LNCaP clone FGC (cell line): ENCODE measurements at regions not wholly inside any gene's neighbourhood (a gene's known extent, or its start where the extent isn't known, plus 50 kb on each side); places are given as distances from the start of the nearest gene placed in this dataset.

Source experiments
- DNase-seq: peaks from one replicate; pipeline ENCODE4 v3.0.0-alpha.2; 2011; ENCODE audit warnings: low read depth
- H3K4me3 ChIP-seq: 2 replicates; pipeline ENCODE4 v1.5.1; 2011; ENCODE audit warnings: mild to moderate bottlenecking, low read depth, low read length, control low read depth
- TF ChIP-seq, protein P1 (sequence below): IDR thresholded peaks from 2 replicates; pipeline ENCODE4 v1.5.1; 2012; ENCODE audit warnings: mild to moderate bottlenecking; ENCODE audit not compliant: control insufficient read depth, insufficient read depth; ENCODE audit errors: extremely low read depth

DNA sequence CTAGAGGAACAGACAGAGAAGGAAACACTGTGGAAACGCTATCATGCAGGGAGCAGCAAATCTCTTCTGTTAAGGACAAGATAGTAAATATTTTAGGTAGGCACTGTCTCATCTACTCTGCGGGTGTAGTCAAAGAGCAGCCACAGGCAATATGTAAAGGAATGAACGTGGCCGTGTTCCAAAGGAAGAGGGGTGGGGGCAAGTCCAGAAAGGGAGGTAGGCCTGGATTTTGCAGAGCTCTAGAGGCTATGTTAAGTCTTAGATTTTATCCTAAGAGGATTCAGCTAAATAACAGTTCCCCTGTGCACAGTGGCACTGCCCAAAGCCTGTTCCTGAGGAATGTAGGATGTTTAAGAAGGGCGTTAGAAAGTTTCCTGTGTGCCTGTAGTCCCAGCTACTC lies 161.6 kb downstream of the ACTL7B start:
- TF ChIP-seq, protein P1, sequence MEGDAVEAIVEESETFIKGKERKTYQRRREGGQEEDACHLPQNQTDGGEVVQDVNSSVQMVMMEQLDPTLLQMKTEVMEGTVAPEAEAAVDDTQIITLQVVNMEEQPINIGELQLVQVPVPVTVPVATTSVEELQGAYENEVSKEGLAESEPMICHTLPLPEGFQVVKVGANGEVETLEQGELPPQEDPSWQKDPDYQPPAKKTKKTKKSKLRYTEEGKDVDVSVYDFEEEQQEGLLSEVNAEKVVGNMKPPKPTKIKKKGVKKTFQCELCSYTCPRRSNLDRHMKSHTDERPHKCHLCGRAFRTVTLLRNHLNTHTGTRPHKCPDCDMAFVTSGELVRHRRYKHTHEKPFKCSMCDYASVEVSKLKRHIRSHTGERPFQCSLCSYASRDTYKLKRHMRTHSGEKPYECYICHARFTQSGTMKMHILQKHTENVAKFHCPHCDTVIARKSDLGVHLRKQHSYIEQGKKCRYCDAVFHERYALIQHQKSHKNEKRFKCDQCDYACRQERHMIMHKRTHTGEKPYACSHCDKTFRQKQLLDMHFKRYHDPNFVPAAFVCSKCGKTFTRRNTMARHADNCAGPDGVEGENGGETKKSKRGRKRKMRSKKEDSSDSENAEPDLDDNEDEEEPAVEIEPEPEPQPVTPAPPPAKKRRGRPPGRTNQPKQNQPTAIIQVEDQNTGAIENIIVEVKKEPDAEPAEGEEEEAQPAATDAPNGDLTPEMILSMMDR, result no peak
- DNase-seq, result no peak
- no peak overlapping the region for H3K4me3 ChIP-seq

DNA sequence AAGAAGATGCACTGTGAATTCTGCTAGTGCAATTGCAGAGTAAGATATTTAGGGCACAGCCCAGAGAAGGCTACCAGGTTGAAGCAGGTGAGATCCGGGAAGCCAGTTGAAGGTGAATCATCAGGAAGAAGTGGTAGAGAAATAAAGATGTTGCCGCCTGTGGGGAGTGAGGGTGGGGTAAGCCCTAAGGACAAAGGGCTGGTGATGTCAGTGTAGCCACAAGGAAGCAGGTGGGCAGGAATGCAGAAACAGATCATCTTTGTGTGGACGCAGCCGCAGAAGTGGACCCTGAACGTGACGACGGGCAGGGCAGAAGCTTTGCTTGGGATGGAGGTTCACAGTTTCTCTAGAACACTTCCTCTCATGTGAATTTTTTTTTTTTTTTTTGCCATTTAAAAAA lies 164.2 kb downstream of the ACTL7B start:
- no peak overlapping the region for H3K4me3 ChIP-seq
- DNase-seq, result no peak
- TF ChIP-seq, protein P1, result no peak

DNA sequence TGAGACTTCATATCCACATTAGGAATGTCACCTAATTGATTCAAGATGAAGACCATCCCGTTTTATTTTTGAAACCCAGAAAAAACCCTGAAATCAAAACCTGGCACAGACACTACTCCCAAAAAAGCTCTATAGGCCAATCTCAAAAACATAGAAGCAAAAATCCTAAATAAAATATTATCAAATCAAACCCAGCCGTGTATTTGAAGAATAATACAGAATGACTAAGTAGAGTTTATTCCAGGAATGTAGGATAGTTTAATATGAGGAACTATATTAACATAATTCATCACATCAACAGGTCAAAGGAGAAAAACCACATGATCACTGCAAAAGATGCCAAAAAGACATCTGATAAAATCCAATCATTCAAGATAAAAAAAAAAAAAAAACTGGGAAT lies 167.1 kb downstream of the ACTL7B start:
- TF ChIP-seq, protein P1, result no peak
- no peak for DNase-seq
- H3K4me3 ChIP-seq, result no peak overlapping the region

DNA sequence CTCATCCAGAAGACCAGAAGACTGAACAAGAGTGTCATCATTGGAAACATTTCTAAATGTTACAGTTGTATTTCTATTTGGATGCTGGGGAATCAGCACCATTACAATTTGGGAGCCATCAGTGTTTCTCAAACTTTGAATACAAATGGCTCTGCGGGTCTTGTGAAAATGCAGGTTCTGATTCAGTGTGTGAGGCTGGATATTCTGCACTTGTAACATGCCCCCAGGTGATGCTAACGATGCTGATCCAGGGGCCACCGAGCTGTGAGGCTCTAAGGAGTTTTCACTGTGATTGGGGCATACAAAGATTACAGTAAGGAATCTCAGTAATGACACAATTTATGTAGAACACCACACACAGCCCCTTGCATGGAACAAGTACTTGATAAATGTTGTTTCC lies 167.7 kb downstream of the ACTL7B start:
- no peak overlapping the region for H3K4me3 ChIP-seq
- TF ChIP-seq, protein P1, result no peak
- no peak for DNase-seq

DNA sequence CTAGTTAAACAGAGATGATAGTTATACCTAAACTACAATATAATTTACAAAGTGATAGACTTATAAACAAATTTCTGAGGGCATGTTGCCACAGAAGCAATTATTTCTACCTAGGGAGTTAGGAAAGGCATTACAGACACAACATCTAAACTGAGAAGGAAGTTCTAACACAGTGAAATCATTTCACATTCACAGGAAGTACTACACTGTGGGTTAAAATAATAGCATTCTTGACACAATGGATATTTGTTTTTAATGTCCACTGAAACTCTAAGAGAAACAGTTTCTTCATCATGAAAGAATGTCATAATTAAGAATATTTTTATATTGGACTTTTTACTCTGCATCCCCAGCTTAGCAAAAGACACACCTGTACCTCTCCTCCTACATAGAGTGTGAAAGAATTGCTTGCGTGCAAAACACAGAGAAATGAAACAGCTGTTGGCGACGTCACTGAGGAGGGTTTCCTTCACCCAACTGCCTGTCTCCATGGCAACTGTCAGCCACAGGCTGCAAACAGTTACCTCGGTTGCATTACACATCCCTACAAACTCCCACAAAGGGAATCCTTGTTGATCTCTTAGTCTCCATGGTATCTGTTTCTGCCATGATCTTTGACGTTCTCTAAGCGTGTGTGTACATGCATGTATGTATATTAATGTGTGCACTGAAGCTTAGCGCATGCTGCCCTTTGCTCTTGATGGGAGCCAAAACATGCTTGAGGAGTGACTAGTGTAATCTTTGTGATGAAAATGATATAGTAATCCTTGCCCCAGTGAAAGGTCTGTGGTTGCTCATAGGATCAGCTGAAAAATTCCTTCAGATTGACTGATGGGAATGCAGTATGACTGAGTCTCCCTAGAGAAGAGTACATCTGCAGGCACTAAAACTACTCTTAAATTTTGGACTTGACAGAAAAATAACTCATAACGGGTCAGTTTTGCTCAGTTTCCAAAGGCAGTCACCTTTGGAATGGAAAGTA lies 168.5 kb downstream of the ACTL7B start:
- H3K4me3 ChIP-seq, result no peak overlapping the region
- DNase-seq, result no peak
- TF ChIP-seq, protein P1, result no peak

DNA sequence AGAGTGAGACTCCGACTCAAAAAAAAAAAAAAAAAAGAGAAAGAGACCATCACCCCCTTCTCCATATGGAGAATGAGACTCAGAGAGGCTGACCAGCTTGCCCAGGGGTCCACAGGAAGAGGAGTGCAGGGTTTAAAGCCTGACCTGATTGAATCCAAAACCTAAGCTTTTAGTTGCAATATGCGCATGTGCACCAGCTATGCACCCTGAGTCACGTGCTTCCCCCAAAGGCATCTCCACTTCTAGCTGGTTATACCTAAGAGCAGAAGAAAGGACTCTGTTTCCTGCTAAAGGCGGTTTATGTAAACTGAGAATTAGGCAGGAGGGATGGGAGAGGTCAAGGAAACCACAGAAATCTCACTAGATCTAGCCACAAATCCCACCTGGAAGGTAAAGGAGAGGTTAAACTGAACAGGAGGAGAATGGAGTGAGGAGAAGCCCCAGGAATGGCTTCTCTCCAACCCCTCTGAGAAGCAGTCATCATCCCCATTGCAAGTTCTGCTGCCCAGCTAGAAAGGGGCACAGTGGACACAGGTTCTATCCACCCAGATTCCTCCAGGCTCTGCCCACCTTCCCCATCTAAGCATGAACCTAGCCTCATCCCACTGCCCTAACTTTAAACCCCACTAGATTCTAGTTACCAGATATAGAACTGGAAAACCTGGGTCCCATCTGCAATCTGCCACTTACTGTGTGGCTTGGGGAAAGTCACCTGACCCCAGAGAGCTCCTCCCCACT lies 171.3 kb downstream of the ACTL7B start:
- DNase-seq, result no peak
- TF ChIP-seq, protein P1, result no peak

More for the DNA sequence above, 171.3 kb downstream of the ACTL7B start:
- H3K4me3 ChIP-seq, result no peak overlapping the region
